ENCODE measurements at regions not wholly inside any gene's neighbourhood (a gene's known extent, or its start where the extent isn't known, plus 50 kb on each side); places are given as distances from the start of the nearest gene placed in this dataset.

GRCh38 chr1:5750186-5751162 lies 241.8 kb downstream of the NPHP4 start:
- no peak for DNase-seq (ENCODE audit: low read depth, low spot score)

- no peak for DNase-seq (ENCODE audit: low read depth, low spot score)
These were observed 243.7 kb downstream of the NPHP4 start for GRCh38 chr1:5748286-5749225.

DNA sequence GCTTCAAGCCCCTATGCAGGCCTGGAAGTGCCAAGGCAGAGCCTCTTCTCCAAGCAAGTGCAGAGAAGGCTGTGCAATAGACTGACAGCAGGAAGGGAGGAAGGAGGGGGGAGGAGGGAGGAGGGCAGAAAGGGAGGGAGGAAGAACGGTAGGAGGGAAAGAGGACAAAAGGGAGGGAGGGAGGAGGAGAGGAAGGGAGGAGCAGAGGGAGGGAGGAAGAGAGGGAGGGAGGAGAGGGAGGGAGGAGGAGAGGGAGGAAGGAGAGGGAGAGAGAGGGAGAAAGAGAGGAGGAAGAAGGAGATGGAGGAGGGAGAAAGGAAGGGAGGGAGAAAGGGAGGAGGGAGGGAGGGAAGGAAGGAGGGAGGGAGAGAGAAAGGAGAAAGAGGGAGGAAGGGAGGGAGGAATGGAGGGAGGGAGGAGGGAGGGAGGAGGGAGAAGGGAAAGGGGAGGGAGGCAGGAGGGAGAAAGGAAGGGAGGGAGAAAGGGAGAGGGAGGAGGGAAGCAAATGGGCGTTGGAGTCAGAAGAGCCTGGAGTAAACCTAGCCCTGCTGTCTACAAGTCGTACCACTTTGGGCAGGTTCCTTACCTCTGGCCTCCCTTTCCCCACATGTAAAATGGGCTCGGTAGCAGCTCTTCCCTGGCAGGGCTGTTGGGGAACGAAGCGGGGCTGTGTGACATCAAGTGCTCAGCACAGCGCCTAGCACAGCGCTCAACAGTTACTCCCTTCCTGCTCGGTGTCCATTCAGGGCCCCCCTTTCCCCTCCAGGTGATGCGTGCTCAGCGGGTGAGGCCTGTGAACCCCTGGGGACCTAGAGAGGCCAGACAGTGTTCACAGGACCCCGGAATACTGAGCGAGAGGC lies 244.6 kb downstream of the NPHP4 start:
- DNase-seq (ENCODE audit: low read depth, low spot score): no peak

- no peak for DNase-seq (ENCODE audit: low read depth, low spot score)
These were observed 245.4 kb downstream of the NPHP4 start for GRCh38 chr1:5746611-5747425.

DNA sequence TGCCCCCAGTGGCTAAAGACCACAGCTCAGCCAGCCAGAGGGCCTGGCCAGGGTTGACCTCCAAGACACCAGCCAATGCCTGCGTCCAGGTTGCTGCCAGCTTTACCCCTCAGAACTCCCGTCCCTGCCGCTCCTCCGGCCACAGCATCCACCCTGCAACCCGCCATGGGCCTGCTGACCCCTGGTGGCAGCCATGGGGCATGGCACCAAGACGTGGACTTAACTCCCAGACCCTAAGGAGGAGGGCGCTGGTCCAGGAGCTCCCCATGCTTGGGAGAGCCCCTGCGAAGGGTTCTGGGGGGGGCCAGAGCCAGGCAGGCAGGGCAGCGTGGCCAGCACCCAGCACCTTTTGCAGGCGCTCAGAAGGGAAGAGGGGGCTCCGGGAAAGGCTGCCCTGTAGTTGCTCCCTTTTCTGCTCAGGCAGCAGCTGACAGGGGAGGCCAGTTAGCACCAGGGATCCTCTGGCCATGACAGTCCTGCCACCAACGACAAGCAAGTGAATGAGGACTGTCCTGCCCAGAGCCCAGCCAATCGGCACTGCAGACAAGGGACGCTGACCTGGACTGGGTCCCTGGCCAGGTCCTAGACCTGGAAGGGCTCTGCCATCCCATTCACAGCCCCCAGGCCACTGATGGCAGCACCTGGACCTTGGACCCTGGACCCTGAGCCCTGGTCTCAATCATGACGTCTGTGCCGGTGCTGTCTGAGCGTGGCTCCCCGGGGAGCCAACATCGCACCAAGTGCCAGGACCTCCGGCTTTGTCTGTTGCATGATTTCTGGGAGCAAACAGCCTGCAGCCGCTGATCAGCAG lies 246.2 kb downstream of the NPHP4 start:
- peak; percentile 8 for DNase-seq (ENCODE audit: low read depth, low spot score)

DNA sequence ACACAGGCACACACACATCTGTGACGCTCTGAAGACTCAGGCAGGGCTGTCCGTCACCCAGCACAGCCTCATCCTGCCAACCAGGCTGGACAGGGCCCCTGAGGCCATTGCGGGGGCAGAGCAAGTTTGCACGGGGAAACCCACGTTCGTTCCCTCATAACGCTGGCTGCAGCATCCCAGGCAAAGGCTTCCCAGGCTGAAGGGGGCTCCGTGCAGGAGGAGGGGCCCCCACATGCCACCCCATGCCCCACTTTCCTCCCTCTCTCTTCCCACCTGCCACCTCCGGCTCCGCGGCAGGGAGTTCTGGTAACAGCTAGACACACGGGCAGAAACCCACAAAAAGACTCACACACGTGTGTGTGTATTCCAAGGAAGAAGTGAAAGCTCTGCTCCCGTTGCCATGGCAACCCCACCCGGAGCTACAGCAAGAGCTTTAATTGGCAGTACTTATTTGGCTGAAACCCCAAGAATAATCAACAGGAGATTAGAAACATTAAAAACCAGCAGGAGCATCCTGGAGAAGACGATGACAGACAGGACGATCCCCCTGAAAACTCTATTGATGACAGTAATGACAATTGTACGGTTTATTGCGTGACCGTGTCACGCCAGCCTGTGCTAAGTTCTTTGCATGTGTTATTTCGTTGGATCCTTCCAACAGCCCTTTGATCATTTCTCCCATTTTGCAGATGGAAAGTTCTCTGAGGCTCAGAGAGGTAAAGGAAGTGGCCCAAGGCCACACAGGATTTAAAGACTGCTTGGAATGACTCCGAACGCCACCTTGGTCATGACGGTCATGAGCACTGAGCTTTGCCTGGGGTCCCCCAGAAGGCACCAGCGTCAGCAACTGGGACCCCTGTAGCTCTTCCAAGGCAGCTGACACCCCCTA lies 247.1 kb downstream of the NPHP4 start:
- DNase-seq (ENCODE audit: low read depth, low spot score): no peak

GRCh38 chr1:5744341-5744740 lies 247.9 kb downstream of the NPHP4 start:
- DNase-seq (ENCODE audit: low read depth, low spot score): no peak

- DNase-seq (ENCODE audit: low read depth, low spot score): no peak
These were observed 248.7 kb downstream of the NPHP4 start for GRCh38 chr1:5743435-5744095.

DNA sequence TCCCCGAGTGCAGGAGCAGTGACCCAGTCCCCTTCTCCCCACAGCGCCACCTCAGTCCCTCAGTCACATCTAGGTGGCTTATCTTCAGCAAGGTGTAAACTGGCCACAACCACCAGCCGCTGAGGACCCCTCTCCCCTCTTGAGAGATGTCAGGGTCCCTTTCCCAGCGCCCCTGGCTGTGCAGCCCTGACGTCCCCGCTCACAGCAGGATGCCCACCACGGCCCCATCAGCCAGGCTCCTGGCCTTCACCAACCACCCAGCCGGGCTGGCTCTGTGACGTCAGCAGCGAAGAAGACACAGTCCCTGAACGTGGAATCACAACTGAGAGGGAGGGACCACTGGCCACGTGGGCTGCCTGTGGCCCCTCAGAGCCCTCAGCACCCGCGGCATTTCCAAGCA lies 249.4 kb downstream of the NPHP4 start:
- DNase-seq (ENCODE audit: low read depth, low spot score): no peak

DNA sequence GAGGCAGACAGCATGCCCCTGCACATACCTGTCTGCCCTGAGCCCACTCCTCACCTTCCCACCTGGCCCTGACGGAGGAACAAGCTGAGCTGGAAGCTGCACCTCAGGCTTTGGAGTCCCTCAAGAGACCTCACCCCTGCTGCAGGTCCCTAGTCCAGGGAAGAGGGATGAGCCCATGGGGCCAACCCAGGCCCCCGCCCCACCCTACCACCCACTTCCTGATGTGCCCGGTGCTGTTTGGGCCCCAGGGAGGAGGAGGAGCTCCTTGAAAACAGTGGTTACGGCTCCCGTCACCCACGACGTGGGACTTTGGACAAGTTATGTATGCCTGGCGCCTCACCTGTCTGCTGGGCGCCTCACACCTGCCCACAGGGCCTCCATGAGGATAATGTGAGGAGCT lies 250.2 kb downstream of the NPHP4 start:
- no peak for DNase-seq (ENCODE audit: low read depth, low spot score)

DNA sequence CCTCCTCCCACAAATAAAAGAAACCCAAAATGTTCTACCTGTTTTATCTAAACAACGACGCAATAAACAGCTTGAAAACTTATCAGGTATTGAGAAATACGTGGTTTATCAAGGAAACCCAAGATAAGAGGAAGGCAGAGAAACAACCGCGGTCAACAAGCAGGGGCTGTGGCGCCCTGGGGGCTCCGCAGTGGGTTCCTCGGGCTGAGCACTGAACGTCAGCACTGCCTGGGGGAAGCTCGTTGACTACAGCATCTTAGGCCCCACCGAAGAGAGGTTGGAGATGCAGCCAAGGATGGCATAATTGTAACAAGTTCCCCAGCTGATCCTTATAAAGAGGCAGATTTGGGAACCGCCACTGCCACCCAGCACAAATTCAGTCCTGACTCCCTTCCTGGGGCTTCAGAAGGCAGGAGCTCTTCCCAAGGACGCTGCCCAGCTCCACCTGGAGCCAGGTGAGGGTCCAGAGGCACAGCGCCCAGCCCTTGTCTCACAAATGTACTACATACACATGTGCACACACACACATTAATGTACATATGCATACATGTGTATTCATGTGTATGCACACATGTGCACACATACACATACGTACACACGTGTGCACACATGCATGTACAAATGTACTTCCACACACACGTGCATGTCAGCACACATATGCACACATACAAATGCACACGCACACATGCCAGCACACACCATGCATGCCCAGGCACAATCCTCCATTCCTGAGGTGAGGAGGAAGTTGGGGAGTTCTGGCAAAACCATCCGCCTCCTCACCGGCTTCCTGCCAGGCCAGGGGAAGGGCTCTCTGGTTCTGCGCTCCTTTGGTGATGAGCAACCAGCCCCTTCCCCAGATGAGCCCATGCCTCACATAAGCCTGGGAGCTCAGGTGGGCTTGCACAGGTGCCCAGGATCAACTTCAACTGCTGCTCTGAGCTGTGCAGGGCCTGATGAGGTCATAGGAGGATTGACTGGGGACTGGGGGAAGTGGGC lies 251.1 kb downstream of the NPHP4 start:
- DNase-seq (ENCODE audit: low read depth, low spot score): no peak

- DNase-seq (ENCODE audit: low read depth, low spot score): no peak
These were observed 251.8 kb downstream of the NPHP4 start for GRCh38 chr1:5740450-5740849.

DNA sequence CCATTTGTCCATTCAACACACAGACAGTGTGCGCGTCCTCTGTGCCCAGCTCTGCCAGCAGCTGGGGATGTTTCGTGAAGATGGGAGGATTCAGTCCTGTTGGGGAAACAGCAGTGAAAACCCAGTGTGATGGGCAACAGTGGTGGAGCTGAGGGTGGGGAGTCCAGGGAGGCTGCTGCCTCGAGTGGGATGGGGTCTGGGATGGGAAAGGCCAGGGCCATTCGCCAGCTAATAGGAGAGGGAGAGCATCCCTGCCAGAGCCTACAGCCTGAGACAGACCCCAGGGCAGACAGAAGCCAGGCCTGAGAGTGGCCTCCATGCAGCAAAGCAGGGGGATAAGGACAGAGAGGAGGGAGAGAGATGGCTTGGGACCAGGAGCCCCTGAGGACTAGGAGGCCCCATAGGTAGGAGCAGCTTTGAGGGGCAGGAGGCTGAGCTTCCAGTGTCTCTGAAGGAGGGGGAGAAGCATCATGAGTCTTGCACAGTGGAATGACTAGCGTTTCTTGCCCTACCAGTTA lies 252.6 kb downstream of the NPHP4 start:
- no peak for DNase-seq (ENCODE audit: low read depth, low spot score)

- DNase-seq (ENCODE audit: low read depth, low spot score): no peak
These were observed 253.2 kb downstream of the NPHP4 start for GRCh38 chr1:5738911-5739462.

GRCh38 chr1:5737081-5737480 lies 255.1 kb downstream of the NPHP4 start:
- DNase-seq (ENCODE audit: low read depth, low spot score): no peak

GRCh38 chr1:5734996-5735395 lies 257.2 kb downstream of the NPHP4 start:
- DNase-seq (ENCODE audit: low read depth, low spot score): no peak
